HG03103 (cell line): ENCODE measurements at regions not wholly inside any gene's neighbourhood (a gene's known extent, or its start where the extent isn't known, plus 50 kb on each side); places are given as distances from the start of the nearest gene placed in this dataset.
A peak's percentile ranks its signal among the peaks of the same experiment; 100 is the strongest.

Experiments used
- ATAC-seq: cut with Tn5 transposase; IDR thresholded peaks from one replicate; pipeline ENCODE4 v1.9.1; 2021; ENCODE audit warnings: low read depth; ENCODE audit not compliant: unreplicated experiment

DNA sequence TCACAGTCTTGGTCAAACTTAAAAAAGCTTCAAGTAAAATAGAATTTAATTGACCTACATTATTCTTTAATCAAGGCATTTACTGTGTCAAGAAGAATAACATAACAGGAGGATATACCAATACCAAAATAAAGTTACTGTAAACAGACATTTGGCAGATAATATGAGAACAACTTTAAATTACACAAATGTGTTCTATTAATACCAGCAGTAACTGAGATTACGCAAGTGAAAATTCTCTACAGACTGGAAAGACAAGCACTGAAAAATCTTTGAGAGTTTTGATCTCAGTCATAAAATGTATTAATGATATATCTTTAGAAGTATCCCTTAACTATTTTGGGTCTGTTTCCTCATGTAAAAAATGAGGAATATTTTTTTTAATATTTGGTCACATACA, 169.2 kb upstream of the SOX5 start:
- no peak for ATAC-seq

DNA sequence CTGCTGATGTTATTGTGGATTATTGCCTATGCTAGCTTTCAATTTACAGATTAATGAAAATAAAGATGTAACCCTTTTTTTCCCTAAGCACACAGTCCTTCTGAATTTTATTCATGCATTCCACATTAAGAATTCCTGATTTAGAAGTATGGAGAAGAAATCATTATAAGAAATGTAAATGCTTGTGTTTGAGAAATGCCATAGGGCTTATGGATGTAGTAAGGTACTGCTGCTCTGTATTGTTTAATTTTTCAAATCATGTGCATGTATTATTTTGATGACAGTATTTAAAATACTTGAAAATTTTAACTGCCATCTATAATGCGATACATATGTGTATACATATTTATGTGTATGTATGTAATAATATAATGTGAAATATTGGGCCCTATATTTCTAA, 167.1 kb upstream of the SOX5 start:
- ATAC-seq = no peak

GRCh38 chr12:24113701-24114100, 164.2 kb upstream of the SOX5 start:
- no peak for ATAC-seq

GRCh38 chr12:24111616-24112015, 162.1 kb upstream of the SOX5 start:
- no peak for ATAC-seq

GRCh38 chr12:24111086-24111485, 161.6 kb upstream of the SOX5 start:
- ATAC-seq = no peak

GRCh38 chr12:24109381-24110039, 160.0 kb upstream of the SOX5 start:
- ATAC-seq = peak; percentile 95

DNA sequence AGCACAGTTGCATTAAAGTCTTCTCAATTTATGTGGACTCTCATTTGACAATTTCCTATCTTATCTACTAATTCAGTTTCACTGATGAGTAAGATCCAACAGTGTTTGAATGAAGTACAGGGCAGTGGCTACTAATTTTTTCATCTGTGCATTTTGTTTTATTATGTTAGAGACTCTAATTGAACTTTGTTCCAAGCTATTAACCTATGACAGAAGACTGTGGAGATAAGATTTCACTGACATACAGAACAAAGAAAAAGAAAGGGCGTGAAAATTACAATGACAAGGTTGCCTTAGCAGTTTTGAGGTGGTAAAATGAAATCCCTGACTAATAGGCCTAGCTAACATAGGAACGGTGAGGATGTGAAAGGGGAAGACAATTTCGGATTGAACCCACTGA, 153.2 kb upstream of the SOX5 start:
- ATAC-seq = no peak

DNA sequence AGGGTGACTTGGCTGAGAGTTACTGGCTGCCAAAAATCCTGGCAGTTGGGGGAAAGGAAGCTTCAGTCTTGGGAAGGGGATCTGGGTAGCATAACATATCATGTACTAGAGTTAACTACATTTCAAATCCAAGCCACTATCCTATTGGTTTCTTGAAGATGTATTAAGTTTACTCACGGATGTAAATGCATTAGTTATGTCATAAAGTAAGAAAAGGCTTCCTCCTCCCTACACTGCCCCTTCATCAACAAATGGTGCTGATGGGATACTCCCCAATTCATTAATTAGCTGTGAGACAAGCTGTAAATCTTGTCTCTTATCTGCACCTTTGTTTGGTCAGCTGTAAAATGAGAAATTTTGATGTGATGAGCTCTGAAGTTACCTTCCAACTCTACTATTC, 150.1 kb upstream of the SOX5 start:
- no peak for ATAC-seq

DNA sequence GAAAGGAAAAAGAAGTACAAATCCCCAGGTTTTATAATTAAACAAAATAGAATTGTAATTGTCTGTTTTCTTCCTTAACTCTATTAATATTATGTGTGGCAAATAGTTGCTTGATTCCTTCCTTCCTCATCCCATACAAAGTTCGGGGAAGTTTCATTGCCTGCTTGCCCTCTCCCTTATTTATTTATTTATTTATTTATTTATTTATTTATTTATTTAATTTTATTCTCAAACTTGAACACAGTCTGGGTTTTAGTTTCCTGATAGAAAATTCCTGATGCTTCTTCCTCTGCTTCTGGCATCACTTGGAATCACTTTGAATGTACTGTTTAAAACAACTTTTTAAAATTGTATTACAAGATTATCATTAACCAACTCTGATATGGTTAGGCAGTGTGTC, 145.8 kb upstream of the SOX5 start:
- ATAC-seq = no peak

DNA sequence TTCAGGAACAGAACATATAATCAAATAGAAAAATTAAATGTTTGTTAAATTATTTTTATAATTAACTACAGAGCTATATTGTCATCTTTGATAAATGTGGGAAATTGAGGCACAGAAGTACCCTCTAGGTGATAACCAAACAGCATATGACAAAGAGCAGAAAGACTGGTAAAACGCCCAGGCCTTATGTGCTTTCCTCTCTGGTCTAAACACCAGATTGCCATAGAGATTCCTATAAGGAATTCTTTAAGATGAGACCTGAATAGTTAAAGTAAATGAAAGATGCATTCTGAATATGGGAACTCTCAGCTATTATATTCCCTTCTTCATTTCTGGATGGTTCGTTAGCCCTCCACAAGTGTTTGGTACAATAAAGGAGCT, 140.0 kb upstream of the SOX5 start:
- no peak for ATAC-seq

- no peak for ATAC-seq
These were observed 139.5 kb upstream of the SOX5 start for GRCh38 chr12:24088751-24089509.

GRCh38 chr12:24087294-24087693, 137.8 kb upstream of the SOX5 start:
- no peak for ATAC-seq

GRCh38 chr12:24084800-24085199, 135.3 kb upstream of the SOX5 start:
- ATAC-seq = no peak

DNA sequence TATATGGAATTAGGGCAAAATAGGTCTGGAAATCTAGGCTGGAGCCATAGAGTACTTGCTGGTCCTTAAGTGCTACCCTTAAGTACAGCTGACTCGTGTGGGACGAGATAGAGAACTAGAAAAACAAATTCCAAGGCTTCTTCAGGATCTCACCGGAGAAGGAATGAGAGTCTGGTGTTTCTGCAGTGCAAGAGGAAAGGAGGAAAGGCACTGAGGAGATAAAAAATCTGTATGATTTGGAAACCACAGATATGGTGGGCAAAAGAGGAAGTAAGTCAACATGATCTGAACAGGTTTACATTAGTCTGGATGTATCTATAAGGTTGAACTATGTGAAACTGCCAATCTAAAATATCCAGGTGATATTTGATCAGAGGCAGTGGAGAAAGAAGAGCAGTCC, 134.4 kb upstream of the SOX5 start:
- ATAC-seq = no peak

DNA sequence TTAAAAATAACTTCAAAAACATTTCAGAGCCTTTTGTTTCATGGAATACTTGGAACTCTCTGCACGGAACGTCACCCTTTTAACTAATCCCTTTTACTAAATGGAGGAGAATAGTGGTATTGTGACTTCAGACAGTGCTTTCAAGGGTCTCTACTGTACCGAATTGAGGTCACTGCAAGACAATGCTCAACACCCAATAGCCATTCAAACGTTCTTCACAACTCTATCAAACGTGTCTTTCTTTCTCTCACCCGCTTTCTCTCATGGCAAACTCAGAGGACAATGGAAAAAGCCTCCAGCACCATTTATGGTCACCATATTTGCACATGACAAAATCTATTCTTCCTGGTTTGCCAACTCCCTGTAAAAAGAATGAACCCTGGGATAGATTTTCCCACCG, 132.1 kb upstream of the SOX5 start:
- no peak for ATAC-seq

GRCh38 chr12:24081092-24081529, 131.6 kb upstream of the SOX5 start:
- ATAC-seq = no peak

- ATAC-seq = no peak
These were observed 131.0 kb upstream of the SOX5 start for GRCh38 chr12:24080465-24080864.

GRCh38 chr12:24079083-24079482, 129.6 kb upstream of the SOX5 start:
- ATAC-seq = no peak

GRCh38 chr12:24078318-24078765, 128.9 kb upstream of the SOX5 start:
- ATAC-seq = no peak

DNA sequence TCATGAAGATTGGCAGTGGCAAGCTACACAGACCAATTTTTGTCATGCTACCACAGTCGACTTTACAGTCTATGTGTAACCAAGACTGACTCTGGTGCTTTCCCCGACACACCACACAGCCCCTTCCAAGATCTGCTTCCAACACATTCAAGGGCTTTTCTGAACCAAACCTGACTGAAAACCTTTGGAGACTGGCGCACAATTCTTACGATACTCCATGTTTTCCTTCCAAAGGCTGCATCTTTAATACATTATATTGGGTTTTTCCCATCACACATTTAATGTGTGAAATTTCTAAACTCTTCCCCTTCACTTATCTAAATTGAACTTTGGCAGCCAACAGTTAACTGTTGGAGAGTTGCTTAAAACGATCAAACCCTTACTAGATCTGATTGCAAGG, 127.7 kb upstream of the SOX5 start:
- ATAC-seq = no peak

DNA sequence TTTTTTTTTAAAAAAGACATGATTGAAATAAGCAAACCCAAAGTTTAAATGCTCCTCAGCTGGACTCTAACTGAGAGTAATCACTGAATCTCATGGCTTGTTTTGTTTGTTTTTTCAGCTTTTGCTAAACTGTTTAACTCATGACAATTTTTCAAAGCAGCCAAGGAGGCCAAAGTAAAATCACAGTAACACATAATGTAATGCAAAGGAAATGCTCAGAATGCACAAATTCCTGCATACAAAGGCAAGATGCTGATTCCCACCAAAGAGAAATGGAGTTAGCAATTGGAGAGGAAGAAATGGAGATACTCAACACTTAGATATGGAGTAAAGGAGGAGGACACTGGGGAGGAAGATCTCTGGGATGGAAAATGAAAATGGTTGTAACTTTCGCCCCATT, 126.2 kb upstream of the SOX5 start:
- ATAC-seq = no peak

GRCh38 chr12:24073170-24073810, 123.8 kb upstream of the SOX5 start:
- no peak for ATAC-seq
